Lower lobe of right lung (tissue), 2 donors: ENCODE measurements at regions not wholly inside any gene's neighbourhood (a gene's known extent, or its start where the extent isn't known, plus 50 kb on each side); places are given as distances from the start of the nearest gene placed in this dataset.

Experiments used
- ATAC-seq, 2 donors: fragments of 200-7000 bp; cut with Tn5 transposase; one replicate each; pipeline ENCODE4 v1.9.1; 2020 to 2022; ENCODE audit warnings: mild to moderate bottlenecking in 2 of 2, moderate library complexity in 2 of 2
- DNase-seq: peaks from one replicate; pipeline ENCODE4 v3.0.0-alpha.2; 2020
- H3K27ac ChIP-seq: fragments of 200-600 bp; one replicate; pipeline ENCODE4 v1.8.0; 2022
- H3K27me3 ChIP-seq: fragments of 200-600 bp; one replicate; pipeline ENCODE4 v1.8.0; 2022; ENCODE audit warnings: low read depth
- H3K36me3 ChIP-seq: fragments of 200-600 bp; one replicate; pipeline ENCODE4 v1.8.0; 2022; ENCODE audit warnings: mild to moderate bottlenecking
- H3K4me1 ChIP-seq: fragments of 200-600 bp; one replicate; pipeline ENCODE4 v1.8.0; 2022
- H3K4me3 ChIP-seq: fragments of 200-600 bp; one replicate; pipeline ENCODE4 v1.8.0; 2022; ENCODE audit warnings: mild to moderate bottlenecking
- H3K9me3 ChIP-seq: fragments of 200-600 bp; one replicate; pipeline ENCODE4 v1.8.0; 2022
- CTCF ChIP-seq: fragments of 200-600 bp; IDR thresholded peaks from one replicate; pipeline ENCODE4 v1.8.0; 2022; ENCODE audit warnings: antibody characterized with exemption, mild to moderate bottlenecking
- intact Hi-C: fragments of 100-400 bp; cut with DNase I; formaldehyde crosslinking; loops from one replicate; pipeline ENCODE4 v1.11.0; 2022
- donor health status: DM: no; HTN: yes; CAD: no; lungs with severe emphysema.

GRCh38 chr5:18553269-18553668 is 919.0 kb downstream of the TAF11L14 start:
- no peak for TF ChIP-seq CTCF
- no peak for DNase-seq
- intact Hi-C loops, result no loop called here

GRCh38 chr5:18560602-18561001 is 926.3 kb downstream of the TAF11L14 start:
- H3K27me3 ChIP-seq, result no peaks in the 10 kb centered on the region
- no peaks in the 10 kb centered on the region for H3K36me3 ChIP-seq
- H3K4me1 ChIP-seq, result no peaks in the 10 kb centered on the region
- intact Hi-C loops, result no loop called here
- DNase-seq, result no peak
- no peaks in the 10 kb centered on the region for H3K9me3 ChIP-seq
- no peak for ATAC-seq
- H3K4me3 ChIP-seq, result no peak overlapping the region
- no peak overlapping the region for H3K27ac ChIP-seq
- no peak for TF ChIP-seq CTCF

More at GRCh38 chr5:18553269-18553668, 919.0 kb downstream of the TAF11L14 start:
- H3K27me3 ChIP-seq, result no peaks in the 10 kb centered on the region
- no peaks in the 10 kb centered on the region for H3K4me1 ChIP-seq
- no peaks in the 10 kb centered on the region for H3K36me3 ChIP-seq
- peak; percentile 79 to 86 for ATAC-seq
- no peak overlapping the region for H3K27ac ChIP-seq
- peaks cover 13% of the 10 kb centered on the region for H3K9me3 ChIP-seq
- no peak overlapping the region for H3K4me3 ChIP-seq

- intact Hi-C loops, result no loop called here
- Histone ChIP-seq H3K4me1 (no peaks in the 10 kb centered on the region), H3K27ac (no peak overlapping the region), H3K4me3 (no peak overlapping the region), H3K36me3 (no peaks in the 10 kb centered on the region), H3K9me3 (no peaks in the 10 kb centered on the region), H3K27me3 (no peaks in the 10 kb centered on the region)
- ATAC-seq (no peak), DNase-seq (no peak)
- TF ChIP-seq CTCF, result no peak
These were observed 929.6 kb downstream of the TAF11L14 start for GRCh38 chr5:18563853-18564252.

GRCh38 chr5:18566671-18567070 is 932.4 kb downstream of the TAF11L14 start:
- DNase-seq (no peak), ATAC-seq (no peak)
- no peaks in the 10 kb centered on the region for H3K9me3 ChIP-seq
- H3K27me3 ChIP-seq, result no peaks in the 10 kb centered on the region
- no peaks in the 10 kb centered on the region for H3K4me1 ChIP-seq
- H3K27ac ChIP-seq, result no peak overlapping the region
- TF ChIP-seq CTCF, result no peak
- no peak overlapping the region for H3K4me3 ChIP-seq
- H3K36me3 ChIP-seq, result no peaks in the 10 kb centered on the region
- intact Hi-C loops, result no loop called here

- no peak for TF ChIP-seq CTCF
- no peak for ATAC-seq
- no peaks in the 10 kb centered on the region for H3K4me1 ChIP-seq
- no peaks in the 10 kb centered on the region for H3K36me3 ChIP-seq
- no peak overlapping the region for H3K4me3 ChIP-seq
- intact Hi-C loops, result no loop called here
- H3K9me3 ChIP-seq, result no peaks in the 10 kb centered on the region
- no peak for DNase-seq
- no peak overlapping the region for H3K27ac ChIP-seq
- H3K27me3 ChIP-seq, result no peaks in the 10 kb centered on the region
These were observed 942.3 kb downstream of the TAF11L14 start for GRCh38 chr5:18576586-18576985.

GRCh38 chr5:18601185-18601584 is 966.9 kb downstream of the TAF11L14 start:
- Histone ChIP-seq H3K36me3 (no peaks in the 10 kb centered on the region), H3K27me3 (no peaks in the 10 kb centered on the region), H3K27ac (no peak overlapping the region), H3K4me1 (no peaks in the 10 kb centered on the region), H3K4me3 (no peak overlapping the region), H3K9me3 (no peaks in the 10 kb centered on the region)
- DNase-seq (no peak), ATAC-seq (no peak)
- no peak for TF ChIP-seq CTCF
- intact Hi-C loops, result no loop called here
